DMS153 treated with DMSO at 0.1 percent for 48 hours (cell line): ENCODE measurements at regions not wholly inside any gene's neighbourhood (a gene's known extent, or its start where the extent isn't known, plus 50 kb on each side); places are given as distances from the start of the nearest gene placed in this dataset.
A peak's percentile ranks its signal among the peaks of the same experiment; 100 is the strongest.
"Not testable (repeated sequence)": the region's sequence is repeated elsewhere in the genome, so short reads cannot be mapped to it uniquely, and the experiment has no call there.

Source experiments
- DNase-seq: peaks from one replicate; lab custom pipeline; 2025; ENCODE audit not compliant: unreplicated experiment; lab: John Stamatoyannopoulos, UW

- DNase-seq: no peak
Observed at GRCh38 chr12:9342614-9343353, 134.6 kb upstream of the PZP start.

- DNase-seq: no peak
Observed at GRCh38 chr12:9341260-9341585, 133.0 kb upstream of the PZP start.

- no peak for DNase-seq
Observed at GRCh38 chr12:9340422-9341259, 132.4 kb upstream of the PZP start.

- DNase-seq: no peak
Observed at GRCh38 chr12:9337656-9338055, 129.5 kb upstream of the PZP start.

DNA sequence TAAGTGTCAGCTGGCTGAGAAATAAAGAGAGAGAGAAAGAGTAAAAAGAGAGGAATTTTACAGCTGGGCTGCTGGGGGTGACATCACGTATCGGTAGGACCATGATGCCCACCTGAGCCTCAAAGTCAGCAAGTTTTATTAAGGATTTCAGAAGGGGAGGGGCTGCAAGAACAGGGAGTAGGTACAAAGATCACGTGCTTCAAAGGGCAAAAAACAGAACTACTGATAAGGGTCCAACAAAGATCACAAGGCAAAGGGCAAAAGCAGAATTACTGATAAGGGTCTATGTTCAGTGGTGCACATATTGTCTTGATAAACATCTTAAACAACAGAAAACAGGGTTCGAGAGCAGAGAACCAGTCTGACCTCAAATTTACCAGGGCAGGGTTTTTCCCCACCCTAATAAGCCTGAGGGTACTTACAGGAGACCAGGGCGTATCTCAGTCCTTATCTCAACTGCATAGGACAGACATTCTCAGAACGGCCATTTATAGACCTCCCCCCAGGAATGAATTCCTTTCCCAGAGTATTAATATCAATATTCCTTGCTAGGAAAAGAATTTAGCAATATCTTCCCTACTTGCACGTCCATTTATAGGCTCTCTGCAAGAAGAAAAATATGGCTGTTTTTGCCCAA is 128.3 kb upstream of the PZP start:
- not testable (repeated sequence) for DNase-seq

DNA sequence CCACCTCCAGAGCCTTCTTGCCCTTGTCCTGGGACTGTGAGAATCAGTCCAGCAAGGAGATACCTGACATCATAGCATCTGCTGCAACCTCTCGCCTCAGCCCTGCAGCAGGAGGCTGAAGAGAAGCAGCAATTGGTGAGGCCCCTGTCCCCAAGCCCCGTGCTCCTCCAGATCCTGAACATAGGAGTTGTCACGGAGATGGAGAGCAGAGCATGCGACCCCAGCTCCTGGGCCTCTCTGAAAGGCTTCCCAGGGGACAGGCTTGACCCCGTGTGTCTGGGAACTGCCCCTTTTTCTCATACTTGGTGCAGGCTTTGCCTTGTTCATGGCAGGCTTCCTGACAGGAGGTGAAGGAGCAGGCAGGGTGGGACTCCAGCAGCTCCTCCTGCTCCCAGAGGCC is 127.7 kb upstream of the PZP start:
- DNase-seq: no peak

DNA sequence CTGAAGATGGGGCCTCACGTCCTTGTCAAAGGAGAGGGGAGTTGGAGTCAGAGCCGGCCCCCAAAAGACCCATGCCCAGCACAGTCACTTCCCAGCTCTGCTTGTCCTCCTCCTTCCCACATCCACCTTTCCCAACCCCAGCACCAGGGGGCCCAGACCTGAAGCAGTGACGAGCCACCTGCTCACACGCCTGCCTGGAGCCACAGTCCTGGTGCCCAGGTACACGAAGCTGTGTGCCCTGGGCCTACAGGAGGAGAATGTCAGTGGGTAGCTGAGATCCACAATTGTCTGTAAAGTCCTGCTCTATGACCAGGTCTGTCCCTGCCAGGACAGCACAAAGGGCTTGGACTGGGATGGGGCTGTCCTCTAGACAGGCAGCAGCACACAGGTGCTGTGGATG is 126.8 kb upstream of the PZP start:
- no peak for DNase-seq

DNA sequence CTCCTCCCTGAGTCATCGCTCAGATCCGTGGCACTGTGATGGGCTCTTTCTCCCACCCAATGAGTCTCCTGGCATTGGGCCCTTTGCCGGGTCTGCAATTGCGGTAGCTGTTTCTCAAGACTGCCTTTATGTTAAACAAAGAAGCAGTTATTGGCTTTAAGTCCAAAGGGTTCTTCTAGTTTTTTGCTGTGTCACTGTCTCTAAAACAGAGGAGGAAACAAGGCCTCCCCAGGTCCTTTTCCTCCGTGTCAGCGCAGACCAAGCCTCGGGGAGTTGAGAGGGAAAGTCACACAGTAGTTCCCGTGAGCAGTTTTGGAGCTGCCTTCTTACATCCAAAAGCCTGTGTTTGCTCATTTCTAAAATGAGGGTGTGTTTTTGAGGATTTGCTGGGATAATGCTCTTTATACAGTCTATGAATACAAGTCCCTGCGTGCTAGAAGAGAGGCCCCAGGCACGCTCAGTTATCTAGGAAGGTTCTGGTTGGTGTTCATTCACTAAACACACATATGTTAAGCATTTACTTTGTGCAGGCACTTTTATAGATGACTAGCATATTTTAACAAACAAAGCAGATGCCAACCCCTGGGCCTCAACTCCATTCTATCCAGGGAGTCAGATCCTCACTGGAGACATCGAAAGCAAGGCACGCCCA is 126.0 kb upstream of the PZP start:
- DNase-seq: no peak

DNA sequence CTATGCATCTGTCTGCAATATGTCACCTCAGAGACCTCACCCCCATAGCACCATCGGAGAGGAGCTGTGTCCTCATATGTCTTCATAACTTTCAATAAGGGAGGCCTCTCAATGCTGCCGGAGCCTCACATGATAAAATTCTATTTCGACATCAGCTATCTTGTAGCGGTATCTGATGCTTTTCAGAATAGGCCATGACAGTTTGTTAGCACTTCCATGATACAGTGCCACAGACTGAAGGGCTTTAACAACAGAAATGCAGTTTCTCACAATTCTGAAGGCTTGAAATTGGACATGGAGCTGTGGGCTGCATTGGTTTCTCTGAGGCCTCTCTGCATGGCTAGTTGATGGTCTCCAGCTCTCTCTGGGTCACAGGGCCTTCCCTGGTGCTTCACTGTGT is 125.0 kb upstream of the PZP start:
- no peak for DNase-seq

DNA sequence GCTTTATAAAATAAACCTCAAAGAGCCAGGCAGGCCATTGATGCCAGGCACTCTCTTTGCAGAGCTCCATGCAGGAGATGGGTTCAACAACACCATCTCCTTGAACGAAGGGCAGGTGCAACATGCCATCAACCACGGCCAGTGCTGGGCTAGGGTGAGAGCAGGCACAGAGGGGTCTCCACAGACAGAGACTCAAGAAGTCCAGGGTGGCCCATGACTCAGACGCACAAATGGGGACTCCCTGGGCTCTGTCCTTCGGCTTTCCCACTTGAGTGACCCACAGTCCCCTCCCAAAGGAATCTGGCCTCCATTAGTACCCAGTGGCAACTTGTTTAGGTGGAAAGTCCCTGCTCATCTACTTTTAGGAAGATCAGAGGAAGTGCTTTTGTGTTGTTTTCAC is 124.4 kb upstream of the PZP start:
- DNase-seq: no peak

GRCh38 chr12:9331218-9331626 is 123.0 kb upstream of the PZP start:
- peak; percentile 16 for DNase-seq

DNA sequence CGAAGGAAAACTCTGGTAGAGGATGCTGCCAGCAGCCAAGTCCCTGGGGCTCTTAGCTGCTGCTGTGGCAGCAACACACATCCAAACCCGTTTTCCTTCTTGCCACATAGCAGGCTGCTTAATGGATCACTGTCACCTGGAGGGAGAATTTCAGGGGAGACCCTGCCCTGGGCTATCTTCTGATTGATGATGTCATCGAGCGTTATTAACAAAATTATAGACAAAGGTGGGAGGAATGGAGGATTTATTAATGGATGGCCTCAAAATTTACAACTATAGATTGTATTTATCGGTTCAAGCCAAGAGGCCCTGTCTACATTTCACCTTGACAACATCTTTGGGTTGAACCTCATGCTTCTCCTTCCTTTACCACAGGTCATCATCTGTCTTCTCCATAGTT is 120.8 kb upstream of the PZP start:
- DNase-seq: no peak

- no peak for DNase-seq
Observed at GRCh38 chr12:9328065-9328464, 119.9 kb upstream of the PZP start.

DNA sequence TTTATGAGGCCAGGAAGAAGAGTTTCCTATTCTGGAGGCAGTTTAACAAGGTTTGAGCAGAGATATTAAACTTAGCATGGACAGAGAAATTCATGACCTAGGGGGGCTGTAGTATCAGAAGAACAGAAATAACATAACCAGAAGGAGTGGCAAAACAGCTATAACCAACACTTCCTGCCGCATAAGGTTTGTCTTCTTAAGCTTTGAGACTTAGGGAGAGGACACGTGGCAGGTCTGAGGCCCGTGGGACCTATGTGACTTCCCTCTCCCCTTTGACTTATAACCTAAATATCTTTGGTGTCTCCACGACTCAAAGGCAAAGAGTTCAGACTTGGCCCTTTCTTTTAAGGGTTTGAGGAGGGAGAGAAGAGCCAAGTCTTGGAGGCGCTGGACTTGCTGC is 119.1 kb upstream of the PZP start:
- DNase-seq: no peak

DNA sequence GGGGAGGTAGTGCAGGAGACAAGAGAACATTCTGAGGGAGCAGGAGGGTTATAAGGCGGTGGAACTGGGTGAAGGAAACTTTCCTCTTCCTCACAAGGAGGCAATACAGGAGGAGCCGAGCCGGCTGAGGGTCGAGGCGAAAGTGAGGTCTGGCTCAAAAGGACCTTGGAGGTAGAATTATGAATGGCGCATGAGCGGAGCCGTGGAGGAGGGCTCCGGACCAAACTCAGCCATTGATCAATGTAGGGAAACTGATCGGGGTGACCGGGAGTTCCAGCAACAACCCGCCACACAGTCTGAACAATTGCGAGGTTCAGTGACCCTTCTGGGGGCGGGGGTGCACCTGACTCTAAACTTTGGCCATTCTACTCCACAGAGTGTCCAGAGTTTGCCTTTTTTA is 118.7 kb upstream of the PZP start:
- not testable (repeated sequence) for DNase-seq

DNA sequence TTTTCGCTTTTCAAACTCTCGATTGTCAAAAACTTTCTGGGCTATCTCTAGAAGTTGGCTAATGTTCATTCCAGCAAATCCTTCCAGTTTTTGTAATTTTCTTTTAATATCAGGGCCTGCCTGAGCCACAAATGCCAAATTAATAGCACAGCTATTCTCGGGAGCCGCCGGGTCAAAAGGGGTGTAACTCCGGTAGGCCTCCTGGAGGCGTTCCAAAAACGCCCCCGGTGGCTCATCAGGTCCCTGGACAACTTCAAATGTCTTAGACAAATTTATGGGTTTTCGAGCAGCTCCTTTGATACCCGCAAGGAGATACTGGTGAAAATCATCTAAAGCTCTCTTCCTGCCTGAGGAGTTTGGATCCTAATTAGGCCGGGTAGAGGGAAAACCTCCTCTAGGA is 117.9 kb upstream of the PZP start:
- no peak for DNase-seq

DNA sequence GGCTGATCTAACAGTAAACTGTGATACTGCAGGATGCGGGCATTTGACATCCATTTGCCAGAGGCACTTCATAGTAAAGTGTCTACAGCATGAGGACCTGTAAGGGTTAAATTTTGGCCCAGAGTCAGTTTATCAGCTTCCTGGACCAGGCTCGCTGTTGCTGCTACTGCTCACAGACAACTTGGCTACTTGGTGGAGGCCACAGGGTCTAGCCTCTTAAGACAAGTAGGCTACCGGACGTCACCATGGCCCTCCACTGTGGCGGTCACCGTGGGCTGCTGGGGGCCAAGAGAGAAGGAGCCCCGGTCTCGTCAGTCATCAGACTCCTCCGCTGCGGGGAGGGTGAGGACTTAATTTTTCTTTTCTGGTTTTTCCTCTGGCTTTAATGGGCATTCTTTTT is 117.3 kb upstream of the PZP start:
- no peak for DNase-seq

DNA sequence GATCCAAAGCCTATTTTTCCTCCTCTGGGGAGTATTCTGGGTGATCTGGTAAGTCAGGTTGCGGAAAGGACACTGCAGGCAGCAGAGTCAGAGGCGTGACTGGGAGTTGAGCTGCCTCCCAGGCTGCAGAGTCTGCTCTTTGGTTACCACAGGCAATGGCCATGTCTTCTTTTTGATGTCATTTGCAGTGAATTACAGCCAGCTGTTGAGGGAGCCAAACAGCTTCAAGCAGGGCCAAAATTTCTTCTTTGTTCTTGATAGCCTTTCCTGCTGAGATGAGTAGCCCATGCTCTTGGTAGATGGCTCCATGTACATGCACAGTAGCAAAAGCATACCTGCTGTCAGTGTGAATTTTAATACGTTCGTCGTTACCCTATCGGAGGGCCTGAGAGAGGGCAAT is 116.6 kb upstream of the PZP start:
- DNase-seq: no peak

GRCh38 chr12:9323144-9323681 is 115.0 kb upstream of the PZP start:
- DNase-seq: no peak

DNA sequence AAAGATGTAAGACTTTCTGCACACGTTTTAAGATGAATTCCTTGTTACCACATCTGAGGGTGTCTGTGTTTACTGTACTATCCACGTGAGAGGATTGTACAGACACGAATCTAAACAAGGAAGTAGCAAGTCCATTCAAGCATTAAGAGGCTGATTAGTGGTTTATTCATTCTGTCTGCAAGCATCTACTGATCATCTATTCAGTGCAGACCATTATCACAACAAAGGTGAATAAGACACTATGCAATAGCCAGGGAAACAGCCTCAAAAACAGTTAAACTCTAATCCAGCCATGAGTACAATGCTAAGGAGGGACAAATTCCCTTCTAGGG is 111.6 kb upstream of the PZP start:
- DNase-seq: peak; percentile 6

DNA sequence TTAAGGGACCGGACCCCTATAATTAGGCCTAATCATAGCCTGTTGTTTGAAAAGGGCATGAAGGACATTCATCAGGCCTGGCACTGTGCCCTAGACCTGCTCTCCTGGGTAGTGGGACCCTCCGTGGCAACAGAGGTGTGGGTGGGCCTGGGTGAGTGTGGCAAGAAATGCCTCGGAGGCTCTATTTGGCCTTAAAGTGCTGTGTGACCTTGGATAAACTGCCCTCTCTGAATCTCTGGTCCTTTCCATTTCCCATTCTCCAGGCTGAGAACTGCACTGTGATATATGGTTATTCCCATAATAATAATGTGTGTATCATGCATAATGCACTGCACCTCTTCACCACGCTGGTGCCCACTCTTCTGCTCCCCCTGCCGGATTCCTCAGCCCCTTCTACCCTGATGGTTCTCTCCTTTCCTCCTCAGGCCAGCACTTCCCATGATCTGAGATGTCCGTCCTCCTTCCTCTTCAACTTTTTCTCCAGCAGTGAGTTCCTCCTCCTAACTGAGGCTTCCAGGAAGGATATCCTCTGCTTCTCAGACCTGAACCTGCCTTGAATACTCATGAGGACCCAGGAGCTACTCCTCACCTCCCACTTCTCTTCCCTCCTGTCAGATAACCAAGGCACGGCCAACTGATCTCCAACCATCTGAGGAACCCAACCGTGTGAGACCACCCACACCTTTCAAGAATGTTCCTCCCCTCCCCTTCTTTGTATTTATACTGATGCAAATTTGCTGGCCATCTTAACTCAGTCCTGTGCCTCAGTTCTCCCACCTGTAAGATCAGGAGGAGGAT is 111.0 kb upstream of the PZP start:
- no peak for DNase-seq
